Peyer's patch (tissue), 4 donors: ENCODE measurements at regions not wholly inside any gene's neighbourhood (a gene's known extent, or its start where the extent isn't known, plus 50 kb on each side); places are given as distances from the start of the nearest gene placed in this dataset.

Experiments used
- CTCF ChIP-seq, 6 experiments: fragments of 450-650 bp in 4 of 6; fragments of 200-600 bp in 2 of 6; sonication (generic) in 1 of 6; IDR thresholded peaks; one replicate each; pipeline ENCODE4 v1.5.1; 2017 to 2019; ENCODE audit warnings: antibody characterized with exemption in 6 of 6, mild to moderate bottlenecking in 3 of 6, moderate library complexity in 1 of 6
- POLR2A ChIP-seq, 2 donors: fragments of 450-650 bp; IDR thresholded peaks; one replicate each; pipeline ENCODE4 v1.5.1; 2017; ENCODE audit warnings: antibody characterized with exemption in 2 of 2, mild to moderate bottlenecking in 2 of 2, moderate library complexity in 2 of 2

- TF ChIP-seq CTCF (IDR thresholded peaks at IDR 0.05) (no peak), POLR2A (IDR thresholded peaks at IDR 0.05) (no peak)
Observed at GRCh38 chr4:32672359-32672758, 1952.2 kb downstream of the PCDH7 start.
